CD4-positive, alpha-beta T cell (primary cell): ENCODE measurements at regions not wholly inside any gene's neighbourhood (a gene's known extent, or its start where the extent isn't known, plus 50 kb on each side); places are given as distances from the start of the nearest gene placed in this dataset.

ENCODE experiments used
- ATAC-seq: fragments of 200-7000 bp; cut with Tn5 transposase; one replicate; pipeline ENCODE4 v1.10.0; 2022; ENCODE audit warnings: mild to moderate bottlenecking; ENCODE audit not compliant: poor library complexity
- CTCF ChIA-PET: fragments of 350-600 bp; sonication (Branson Sonifier 250); formaldehyde crosslinking; loops from one replicate; lab custom pipeline; 2021; ENCODE audit warnings: antibody characterized with exemption, inconsistent platforms; lab: Charles Lee
- POLR2A ChIA-PET: fragments of 350-600 bp; sonication (Branson Sonifier 250); formaldehyde crosslinking; loops from one replicate; lab custom pipeline; 2021; ENCODE audit warnings: antibody characterized with exemption, inconsistent platforms; lab: Charles Lee
- DNase-seq, 14 experiments: peaks; one replicate each; pipeline ENCODE4 v3.0.0-alpha.2; 2013 to 2020; ENCODE audit warnings: mixed read lengths in 2 of 14
- H3K27ac ChIP-seq, 2 donors: one replicate each; pipeline versions ENCODE4 v1.5.1 to v1.7.0; 2013; ENCODE audit warnings: low read length in 2 of 2, low read depth in 1 of 2, mild to moderate bottlenecking in 1 of 2
- H3K27me3 ChIP-seq, 2 experiments: 1 replicate in 1 of 2; 2 replicates in 1 of 2; pipeline versions ENCODE4 v1.6.1 to v1.7.0; 2013; ENCODE audit warnings: low read length in 2 of 2, control low read depth in 1 of 2, mild to moderate bottlenecking in 1 of 2, moderate library complexity in 1 of 2; ENCODE audit not compliant: insufficient read depth in 2 of 2, control insufficient read depth in 1 of 2
- H3K36me3 ChIP-seq: one replicate; pipeline ENCODE4 v1.6.1; 2013; ENCODE audit warnings: low read length, control low read depth; ENCODE audit not compliant: insufficient read depth
- H3K4me1 ChIP-seq: one replicate; pipeline ENCODE4 v1.6.1; 2013; ENCODE audit warnings: low read length, control low read depth; ENCODE audit not compliant: insufficient read depth
- H3K4me3 ChIP-seq: one replicate; pipeline ENCODE4 v1.5.1; 2013; ENCODE audit warnings: mild to moderate bottlenecking, low read length, moderate library complexity
- H3K9me3 ChIP-seq, 2 experiments: 1 replicate in 1 of 2; 2 replicates in 1 of 2; pipeline versions ENCODE4 v1.6.1 to v1.7.0; 2013; ENCODE audit warnings: low read length in 2 of 2, mild to moderate bottlenecking in 2 of 2, control low read depth in 1 of 2, moderate library complexity in 1 of 2; ENCODE audit not compliant: control insufficient read depth in 1 of 2, insufficient read depth in 1 of 2
- H3K27ac Mint-ChIP-seq: one replicate; pipeline ENCODE4 v1.8.0; 2020; ENCODE audit warnings: mixed read lengths
- H3K27me3 Mint-ChIP-seq: one replicate; pipeline ENCODE4 v1.8.0; 2021; ENCODE audit warnings: mixed read lengths
- H3K36me3 Mint-ChIP-seq: one replicate; pipeline ENCODE4 v1.8.0; 2021; ENCODE audit warnings: low read depth, mixed read lengths
- H3K4me1 Mint-ChIP-seq: one replicate; pipeline ENCODE4 v1.8.0; 2021; ENCODE audit warnings: low read depth, mixed read lengths
- H3K4me3 Mint-ChIP-seq: one replicate; pipeline ENCODE4 v1.8.0; 2020; ENCODE audit warnings: mild to moderate bottlenecking, mixed read lengths
- H3K9me3 Mint-ChIP-seq: one replicate; pipeline ENCODE4 v1.8.0; 2020; ENCODE audit warnings: mixed read lengths
- CTCF ChIP-seq: fragments of 200-600 bp; IDR thresholded peaks from one replicate; pipeline ENCODE4 v1.8.0; 2022; ENCODE audit warnings: antibody characterized with exemption, mild to moderate bottlenecking
- intact Hi-C, 2 experiments: fragments of 100-400 bp; cut with DNase I in 1 of 2; cut with micrococcal nuclease in 1 of 2; formaldehyde crosslinking; loops; one replicate each; pipeline versions ENCODE4 v1.15.1 to v1.9.0; 2023 to 2025; cut with DNase I, micrococcal nuclease

GRCh38 chr12:111184161-111184560 lies 184.7 kb downstream of the PHETA1 start:
- Mint-ChIP-seq H3K4me1 (no peaks in the 10 kb centered on the region), H3K27me3 (peaks cover 27% of the 10 kb centered on the region), H3K36me3 (no peaks in the 10 kb centered on the region), H3K9me3 (no peaks in the 10 kb centered on the region), H3K4me3 (no peak overlapping the region), H3K27ac (no peak overlapping the region)
- no peak for TF ChIP-seq CTCF
- H3K4me3 ChIP-seq: no peak overlapping the region
- no peak for ATAC-seq
- ChIA-PET CTCF (no interaction called here), POLR2A (no interaction called here)
- H3K27me3 ChIP-seq: peaks cover 12 to 14% of the 10 kb centered on the region in 2 experiments
- no peaks in the 10 kb centered on the region for H3K36me3 ChIP-seq
- DNase-seq: no peak
- intact Hi-C loops: no loop called here
- H3K4me1 ChIP-seq: no peaks in the 10 kb centered on the region
- no peak overlapping the region for H3K27ac ChIP-seq
- H3K9me3 ChIP-seq: peaks cover 0 to 3% of the 10 kb centered on the region in 2 experiments

DNA sequence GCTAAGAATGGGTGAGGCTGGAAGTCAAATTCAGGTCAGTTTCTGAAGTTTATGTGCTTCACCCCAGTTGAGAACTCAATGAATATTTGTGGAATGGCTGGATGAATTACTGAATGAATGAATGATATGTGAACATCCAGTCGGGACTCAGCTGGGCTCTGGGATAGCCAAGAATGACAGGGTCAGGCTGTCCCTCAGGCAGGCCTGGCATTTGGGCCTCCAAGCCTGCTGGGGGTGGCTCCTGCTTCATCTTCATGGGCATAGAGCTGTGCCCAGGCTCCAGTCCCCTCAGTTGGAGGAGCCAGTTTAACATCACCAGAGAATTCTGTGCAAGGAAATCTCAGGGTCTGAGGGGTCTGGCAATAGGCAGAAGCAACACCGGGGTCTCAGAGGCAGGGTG lies 185.8 kb downstream of the PHETA1 start:
- H3K4me1 ChIP-seq: no peaks in the 10 kb centered on the region
- H3K9me3 ChIP-seq: peaks cover 0 to 3% of the 10 kb centered on the region in 2 experiments
- no peak for TF ChIP-seq CTCF
- H3K9me3 Mint-ChIP-seq: no peaks in the 10 kb centered on the region
- DNase-seq: no peak
- ATAC-seq: no peak
- POLR2A ChIA-PET: interaction anchor here (0.6 kb wide), 1 partner anchor 61 kb away, joined by 3 read pairs; no protein-coding TSS in a partner anchor
- H3K4me3 Mint-ChIP-seq: no peak overlapping the region
- intact Hi-C loops: no loop called here
- H3K27me3 Mint-ChIP-seq: peaks cover 35% of the 10 kb centered on the region
- no peak overlapping the region for H3K27ac Mint-ChIP-seq
- H3K27me3 ChIP-seq: peaks cover 14 to 15% of the 10 kb centered on the region in 2 experiments
- no peaks in the 10 kb centered on the region for H3K36me3 Mint-ChIP-seq
- H3K27ac ChIP-seq: no peak overlapping the region
- no peaks in the 10 kb centered on the region for H3K4me1 Mint-ChIP-seq
- no peak overlapping the region for H3K4me3 ChIP-seq
- CTCF ChIA-PET: no interaction called here
- no peaks in the 10 kb centered on the region for H3K36me3 ChIP-seq

DNA sequence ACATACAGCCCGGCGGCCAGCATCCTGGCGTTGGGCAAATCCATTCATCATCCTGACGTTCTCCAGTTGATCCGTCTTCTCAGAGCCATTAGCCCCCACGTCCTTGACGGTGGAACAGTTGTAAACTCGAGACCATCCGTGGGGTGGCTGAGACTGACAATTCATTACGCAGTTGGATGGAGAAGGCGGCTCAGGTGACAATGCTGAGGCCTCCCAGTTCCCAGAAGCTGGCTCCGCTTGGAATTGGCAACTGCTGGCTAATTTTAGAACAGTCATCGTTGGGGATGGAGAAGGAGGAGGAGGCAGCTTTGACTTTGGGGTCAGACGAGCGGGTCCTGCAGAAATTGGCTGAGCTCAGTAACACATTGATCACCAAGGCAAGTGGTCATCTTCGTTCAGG lies 186.5 kb downstream of the PHETA1 start:
- ChIA-PET POLR2A (no interaction called here), CTCF (no interaction called here)
- no peaks in the 10 kb centered on the region for H3K36me3 Mint-ChIP-seq
- Histone ChIP-seq H3K27ac (no peak overlapping the region), H3K9me3 (peaks cover 0 to 3% of the 10 kb centered on the region in 2 experiments), H3K36me3 (no peaks in the 10 kb centered on the region), H3K27me3 (peaks cover 14 to 15% of the 10 kb centered on the region in 2 experiments), H3K4me3 (no peak overlapping the region), H3K4me1 (no peaks in the 10 kb centered on the region)
- ATAC-seq (no peak), DNase-seq (no peak)
- H3K27ac Mint-ChIP-seq: no peak overlapping the region
- TF ChIP-seq CTCF: no peak
- no peaks in the 10 kb centered on the region for H3K4me1 Mint-ChIP-seq
- no peaks in the 10 kb centered on the region for H3K9me3 Mint-ChIP-seq
- peaks cover 41% of the 10 kb centered on the region for H3K27me3 Mint-ChIP-seq
- intact Hi-C loops: no loop called here
- no peak overlapping the region for H3K4me3 Mint-ChIP-seq
